Adipocyte (in vitro differentiated cells): ENCODE measurements at regions not wholly inside any gene's neighbourhood (a gene's known extent, or its start where the extent isn't known, plus 50 kb on each side); places are given as distances from the start of the nearest gene placed in this dataset.
A peak's percentile ranks its signal among the peaks of the same experiment; 100 is the strongest.

ENCODE experiments used
- DNase-seq: peaks from one replicate; pipeline ENCODE4 v3.0.0-alpha.2; 2015; ENCODE audit warnings: low read depth
- H3K27me3 ChIP-seq: replicated peaks from 2 replicates; pipeline ENCODE4 v1.7.0; 2013; ENCODE audit warnings: mild to moderate bottlenecking, low read length, moderate library complexity; ENCODE audit not compliant: control insufficient read depth, insufficient read depth
- H3K36me3 ChIP-seq: 2 replicates; pipeline ENCODE4 v1.7.0; 2013; ENCODE audit warnings: low read length, mild to moderate bottlenecking, moderate library complexity; ENCODE audit not compliant: control insufficient read depth, insufficient read depth, severe bottlenecking
- H3K4me1 ChIP-seq: 2 replicates; pipeline ENCODE4 v1.7.0; 2013; ENCODE audit warnings: mild to moderate bottlenecking, low read length, moderate library complexity; ENCODE audit not compliant: control insufficient read depth, insufficient read depth
- H3K4me3 ChIP-seq: 2 replicates; pipeline ENCODE4 v1.7.0; 2013; ENCODE audit warnings: mild to moderate bottlenecking, low read length, moderate library complexity
- H3K9ac ChIP-seq: 2 replicates; pipeline ENCODE4 v1.7.0; 2013; ENCODE audit warnings: mild to moderate bottlenecking, low read length, moderate library complexity
- H3K9me3 ChIP-seq: 2 replicates; pipeline ENCODE4 v1.7.0; 2013; ENCODE audit warnings: mild to moderate bottlenecking, low read length, moderate library complexity; ENCODE audit not compliant: control insufficient read depth

DNA sequence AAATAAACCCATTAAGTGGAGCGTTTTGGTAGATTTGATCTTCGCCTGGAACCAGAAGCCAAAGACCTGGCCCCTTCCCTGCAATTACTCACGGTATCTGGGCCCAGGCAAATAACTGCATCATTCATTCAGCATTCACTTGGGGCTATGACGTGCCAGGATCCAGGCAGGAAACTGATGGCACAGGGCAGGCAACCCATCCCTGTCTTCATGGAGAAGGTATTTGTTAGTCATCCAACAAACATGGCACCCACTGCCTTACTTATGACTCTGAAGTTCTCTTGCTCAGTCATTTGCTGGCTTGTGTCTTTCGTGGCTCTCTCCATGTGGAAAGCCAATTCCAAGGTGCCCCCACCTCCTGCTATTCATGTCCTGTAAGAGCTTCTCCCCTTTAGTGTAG is 232.4 kb downstream of the BMP7 start:
- no peak for DNase-seq
- H3K27me3 ChIP-seq = peaks cover 43% of the 10 kb centered on the region
- no peak overlapping the region for H3K9ac ChIP-seq
- H3K4me3 ChIP-seq = no peak overlapping the region
- H3K36me3 ChIP-seq = no peaks in the 10 kb centered on the region
- H3K9me3 ChIP-seq = peaks cover 15% of the 10 kb centered on the region
- no peaks in the 10 kb centered on the region for H3K4me1 ChIP-seq

DNA sequence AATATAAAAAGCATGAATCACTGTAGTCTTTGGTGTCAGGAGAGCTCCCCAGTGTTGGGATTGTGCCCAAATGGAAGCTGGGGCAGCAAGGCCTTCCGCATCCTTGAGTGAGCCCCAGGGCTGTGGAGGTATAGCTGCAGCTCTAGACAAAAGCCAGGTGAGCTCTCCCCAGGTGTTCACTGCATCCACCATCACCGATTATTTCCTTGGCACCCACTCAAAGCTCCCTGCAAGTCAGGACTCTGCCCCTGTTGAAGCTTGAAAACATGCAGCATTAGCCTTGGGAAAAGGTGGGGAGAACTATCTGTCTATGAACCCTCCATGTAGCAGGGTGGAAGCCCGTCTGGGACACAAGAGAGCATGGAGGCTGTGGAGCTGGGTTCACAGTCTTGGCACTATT is 228.8 kb downstream of the BMP7 start:
- no peaks in the 10 kb centered on the region for H3K36me3 ChIP-seq
- no peak overlapping the region for H3K9ac ChIP-seq
- H3K27me3 ChIP-seq = peaks cover 36% of the 10 kb centered on the region
- no peak for DNase-seq
- H3K9me3 ChIP-seq = peaks cover 15% of the 10 kb centered on the region
- H3K4me1 ChIP-seq = peaks cover 4% of the 10 kb centered on the region
- H3K4me3 ChIP-seq = no peak overlapping the region

DNA sequence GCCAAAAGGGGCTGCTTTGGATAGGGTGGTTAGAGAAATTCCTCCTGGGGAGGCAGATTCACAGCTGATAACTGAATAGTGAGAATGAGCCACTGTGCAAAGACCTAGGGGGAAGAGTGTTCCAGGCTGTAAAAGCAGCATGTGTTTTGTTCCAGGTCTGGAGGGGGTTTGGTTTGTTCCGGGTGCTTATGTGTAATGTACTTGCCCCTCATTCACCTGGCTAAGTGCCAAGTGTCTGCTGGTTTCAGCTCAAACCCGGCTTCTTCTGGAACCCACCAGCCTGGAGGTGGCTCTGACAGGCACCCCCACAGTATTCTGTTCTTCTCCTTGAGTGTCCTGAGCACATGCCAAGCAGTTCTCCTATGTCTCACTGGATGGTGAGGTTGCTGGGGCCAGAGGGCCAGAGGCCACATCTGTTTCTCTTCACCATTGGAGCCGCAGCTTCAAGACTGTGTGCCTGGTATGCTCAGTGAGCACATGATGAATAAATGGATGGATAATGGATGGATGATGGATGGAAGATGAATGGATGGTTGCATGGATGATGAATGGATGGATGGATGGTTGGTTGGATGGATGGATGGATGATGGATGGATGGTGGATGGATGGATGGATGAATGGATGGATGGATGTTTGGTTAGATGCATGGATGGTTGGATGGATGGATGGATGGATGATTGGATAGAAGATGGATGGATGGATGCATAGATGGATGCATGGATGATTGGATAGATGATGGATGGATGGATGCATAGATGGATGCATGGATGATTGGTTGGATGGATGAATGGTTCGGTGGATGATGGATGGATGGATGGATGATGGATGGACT is 227.6 kb downstream of the BMP7 start:
- H3K27me3 ChIP-seq = peaks cover 36% of the 10 kb centered on the region
- H3K4me1 ChIP-seq = peaks cover 4% of the 10 kb centered on the region
- H3K9me3 ChIP-seq = peaks cover 15% of the 10 kb centered on the region
- H3K9ac ChIP-seq = no peak overlapping the region
- no peak overlapping the region for H3K4me3 ChIP-seq
- no peaks in the 10 kb centered on the region for H3K36me3 ChIP-seq
- no peak for DNase-seq

DNA sequence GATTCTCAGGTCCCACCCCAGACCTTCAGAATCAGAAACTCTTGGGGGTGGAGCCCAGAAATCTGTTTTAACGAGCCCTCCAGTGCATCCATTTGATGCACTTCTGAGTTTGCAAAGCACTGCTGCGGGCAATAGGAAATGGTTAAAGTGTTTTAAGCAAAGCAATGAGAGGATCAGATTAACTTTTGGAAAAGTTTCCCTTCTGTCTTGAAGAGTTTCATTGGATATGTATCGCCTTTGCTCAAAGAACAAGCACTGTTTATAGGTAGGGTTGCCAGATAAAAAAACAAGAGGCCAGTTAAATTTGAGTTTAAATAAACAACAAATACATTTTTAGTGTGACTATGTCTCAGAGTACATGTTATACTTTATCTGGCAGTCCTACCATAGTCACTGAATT is 226.0 kb downstream of the BMP7 start:
- DNase-seq = no peak
- Histone ChIP-seq H3K27me3 (peaks cover 35% of the 10 kb centered on the region), H3K36me3 (no peaks in the 10 kb centered on the region), H3K4me1 (peaks cover 4% of the 10 kb centered on the region), H3K4me3 (no peak overlapping the region), H3K9ac (no peak overlapping the region), H3K9me3 (no peaks in the 10 kb centered on the region)

DNA sequence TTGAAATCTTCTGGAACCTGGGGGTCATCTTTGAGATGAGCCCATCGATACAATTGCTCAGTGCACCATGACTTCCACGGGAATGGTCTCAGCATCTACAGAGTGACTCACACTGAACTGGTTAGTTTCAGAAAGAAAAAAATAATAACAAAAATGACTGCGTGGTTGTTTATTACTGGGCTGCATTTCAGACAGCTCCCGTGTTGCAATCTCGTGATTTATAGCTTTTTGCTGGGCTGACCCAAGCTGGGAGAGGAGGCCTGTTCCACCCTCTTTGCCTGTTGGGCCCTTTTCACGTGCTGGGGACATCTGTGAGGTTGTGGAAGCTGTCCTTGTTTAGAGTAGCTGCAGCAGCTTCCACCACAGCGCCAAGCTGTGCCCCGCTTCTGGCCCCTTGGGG is 225.5 kb downstream of the BMP7 start:
- peaks cover 4% of the 10 kb centered on the region for H3K4me1 ChIP-seq
- DNase-seq = peak; percentile 57
- H3K9me3 ChIP-seq = no peaks in the 10 kb centered on the region
- H3K36me3 ChIP-seq = no peaks in the 10 kb centered on the region
- H3K9ac ChIP-seq = no peak overlapping the region
- no peak overlapping the region for H3K4me3 ChIP-seq
- H3K27me3 ChIP-seq = peaks cover 32% of the 10 kb centered on the region

DNA sequence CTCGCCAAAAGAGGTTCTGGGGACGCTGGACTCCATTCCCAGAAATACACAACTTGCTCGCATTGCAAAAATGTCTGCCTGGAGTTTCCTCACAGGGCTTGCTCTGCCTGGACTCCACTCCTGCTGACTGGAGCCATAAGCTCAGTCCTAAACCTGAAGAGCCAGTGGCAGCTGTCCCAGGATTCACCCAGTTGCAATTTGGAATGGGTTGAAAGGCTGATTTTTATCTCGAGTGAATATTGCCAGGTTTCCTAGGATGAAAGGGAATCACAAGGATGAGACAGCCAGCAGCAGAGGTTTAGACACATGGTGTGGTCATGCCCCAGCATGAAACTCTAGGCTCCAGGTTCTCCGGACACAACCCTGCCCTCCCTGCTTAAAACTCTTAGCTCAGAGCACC is 223.3 kb downstream of the BMP7 start:
- H3K9ac ChIP-seq = no peak overlapping the region
- peaks cover 9% of the 10 kb centered on the region for H3K4me1 ChIP-seq
- no peak for DNase-seq
- no peaks in the 10 kb centered on the region for H3K9me3 ChIP-seq
- H3K4me3 ChIP-seq = no peak overlapping the region
- peaks cover 41% of the 10 kb centered on the region for H3K27me3 ChIP-seq
- H3K36me3 ChIP-seq = no peaks in the 10 kb centered on the region

DNA sequence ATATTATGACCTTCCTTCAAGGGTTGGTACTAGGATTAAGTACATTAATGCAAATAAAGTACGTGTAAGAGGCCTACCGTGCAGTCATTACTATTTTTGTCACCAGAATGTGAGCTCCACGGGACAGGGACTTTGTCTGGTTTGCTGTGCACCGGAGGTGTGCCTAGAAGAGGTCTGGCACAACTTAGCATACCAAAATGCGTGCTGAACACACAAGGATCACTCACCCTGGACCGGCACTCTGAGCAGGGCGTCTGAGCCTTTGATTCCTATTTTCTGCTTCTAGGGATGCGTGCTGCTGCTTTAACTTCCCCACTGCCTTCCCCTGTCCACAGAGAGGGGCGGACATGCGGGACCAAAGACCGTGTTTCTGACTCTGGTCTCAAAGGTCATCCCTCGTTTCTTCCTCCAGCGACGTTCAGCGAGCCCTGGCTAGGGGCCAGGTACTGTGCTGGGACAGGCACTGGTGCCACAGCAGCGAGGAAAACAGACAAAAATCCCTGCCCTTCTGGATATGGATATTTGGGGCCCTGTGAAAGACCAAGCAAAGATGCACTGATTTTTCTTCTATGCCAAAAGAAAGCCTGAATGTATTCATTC is 222.7 kb downstream of the BMP7 start:
- DNase-seq = no peak
- Histone ChIP-seq H3K9ac (no peak overlapping the region), H3K4me3 (no peak overlapping the region), H3K36me3 (no peaks in the 10 kb centered on the region), H3K4me1 (peaks cover 9% of the 10 kb centered on the region), H3K27me3 (peaks cover 41% of the 10 kb centered on the region), H3K9me3 (no peaks in the 10 kb centered on the region)

DNA sequence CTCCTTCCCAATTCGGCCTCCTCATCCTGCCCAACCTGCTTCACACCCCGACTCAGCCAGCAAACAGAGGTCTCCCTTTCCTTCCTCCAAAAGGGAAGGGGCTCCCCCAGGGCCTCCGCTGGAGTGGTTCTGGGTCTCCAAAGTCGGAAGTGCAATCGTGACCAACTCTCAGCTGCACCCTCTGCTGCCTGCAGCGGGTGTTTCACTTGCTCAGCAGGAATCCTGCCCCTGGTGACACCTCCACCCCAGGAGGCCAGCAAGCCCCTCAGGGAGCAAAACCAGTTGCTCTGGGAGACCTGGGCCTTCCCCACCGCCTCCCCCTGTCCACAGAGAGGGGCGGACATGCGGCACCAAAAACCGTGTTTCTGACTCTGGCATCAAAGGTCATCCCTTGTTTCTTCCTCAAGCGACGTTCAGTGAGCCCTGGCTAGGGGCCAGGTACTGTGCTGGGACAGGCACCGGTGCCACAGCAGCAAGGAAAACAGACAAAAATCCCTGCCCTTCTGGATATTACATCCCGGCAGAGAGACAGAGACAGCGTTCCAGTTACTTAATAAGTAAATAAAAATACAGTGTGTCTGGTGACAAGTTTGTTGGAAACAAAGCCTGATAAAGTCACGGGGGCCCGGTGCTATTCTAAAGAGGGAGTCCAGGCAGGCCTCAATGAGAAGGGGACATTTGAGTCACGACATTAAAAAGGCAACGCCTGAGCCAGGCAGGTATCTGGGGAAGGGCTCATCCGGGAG is 219.0 kb downstream of the BMP7 start:
- Histone ChIP-seq H3K4me1 (peaks cover 6% of the 10 kb centered on the region), H3K9ac (no peak overlapping the region), H3K36me3 (no peaks in the 10 kb centered on the region), H3K4me3 (no peak overlapping the region), H3K9me3 (no peaks in the 10 kb centered on the region), H3K27me3 (peaks cover 34% of the 10 kb centered on the region)
- no peak for DNase-seq

DNA sequence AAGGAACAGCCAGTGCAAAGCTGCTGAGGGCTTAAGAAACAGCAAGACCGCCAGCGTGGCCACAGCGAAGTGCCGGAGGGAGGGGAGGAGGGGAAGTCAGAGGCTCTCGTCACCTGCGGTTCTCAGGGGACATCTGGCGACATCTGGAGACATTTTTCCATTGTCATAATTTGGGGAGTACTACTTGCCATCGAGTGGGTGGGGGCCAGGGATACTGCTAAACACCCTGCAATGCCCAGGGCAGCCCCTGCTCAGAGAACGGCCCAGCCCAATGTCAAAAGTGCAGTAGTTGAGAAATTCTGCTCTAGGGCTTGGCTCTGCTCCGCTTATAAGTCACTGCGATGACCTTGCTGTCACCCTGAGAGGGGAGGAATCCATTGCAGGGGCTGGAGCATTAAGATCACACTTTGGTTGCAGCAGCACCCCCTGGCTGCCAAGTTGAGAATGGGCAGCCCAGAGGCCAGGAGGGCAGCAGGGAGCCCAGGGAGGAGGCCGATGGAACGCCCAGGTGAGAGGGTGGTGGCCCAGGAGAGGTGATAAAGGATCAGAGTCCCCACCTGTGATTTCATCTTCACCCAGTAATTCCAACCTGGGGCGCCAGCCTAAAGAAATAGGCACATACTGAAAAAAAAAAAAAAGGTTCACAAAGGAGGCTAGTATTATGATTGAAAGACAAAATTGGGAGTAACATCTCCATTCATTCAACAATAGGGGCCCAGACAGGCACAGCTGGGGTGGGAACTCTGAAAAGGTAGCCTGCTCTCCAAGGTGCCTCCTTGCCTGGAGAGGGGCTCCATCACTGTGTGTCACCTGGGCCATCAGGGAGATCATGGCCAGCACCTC is 218.2 kb downstream of the BMP7 start:
- no peak overlapping the region for H3K4me3 ChIP-seq
- H3K36me3 ChIP-seq = no peaks in the 10 kb centered on the region
- DNase-seq = peak; percentile 57

DNA sequence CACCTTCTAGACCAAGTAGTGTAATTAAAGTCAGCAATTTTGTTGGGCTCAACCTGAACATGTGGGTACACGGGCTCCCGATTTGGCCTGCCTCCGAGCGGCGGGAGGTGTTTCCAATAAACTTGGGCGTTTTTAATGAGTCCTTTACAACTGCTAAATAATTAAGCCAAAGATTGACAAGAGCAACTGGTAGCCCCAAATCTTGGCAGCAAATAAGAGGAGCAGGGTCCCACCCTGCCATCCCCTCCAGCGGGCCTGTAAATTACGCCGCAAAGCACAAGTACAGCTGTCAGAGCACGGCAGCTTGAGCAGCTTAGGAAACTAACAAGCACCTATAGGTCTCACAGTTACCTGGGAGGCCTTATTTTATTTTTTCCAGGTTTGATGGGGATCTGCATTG is 217.1 kb downstream of the BMP7 start:
- H3K36me3 ChIP-seq = no peaks in the 10 kb centered on the region
- peaks cover 6% of the 10 kb centered on the region for H3K4me1 ChIP-seq

More for the DNA sequence above, 218.2 kb downstream of the BMP7 start:
- peaks cover 6% of the 10 kb centered on the region for H3K4me1 ChIP-seq
- H3K27me3 ChIP-seq = peaks cover 28% of the 10 kb centered on the region
- no peak overlapping the region for H3K9ac ChIP-seq
- H3K9me3 ChIP-seq = peaks cover 4% of the 10 kb centered on the region

DNA sequence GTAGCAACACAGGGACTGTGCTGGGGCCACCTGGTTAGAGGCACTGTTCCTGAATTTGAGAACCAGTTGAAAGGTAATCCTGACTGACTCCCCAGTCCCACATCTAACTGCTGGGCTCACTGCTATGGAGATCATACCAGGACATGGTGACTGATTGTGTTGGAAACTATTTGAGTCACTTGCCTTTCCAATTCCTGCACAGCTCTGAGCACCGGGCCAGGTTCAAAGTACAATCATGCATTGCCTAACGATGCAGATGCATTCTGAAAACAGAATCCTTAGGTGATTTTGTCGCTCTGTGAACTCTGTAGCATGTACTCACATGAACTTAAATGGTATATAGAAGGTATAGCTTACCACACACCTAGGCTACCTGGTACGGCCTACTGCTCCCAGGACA is 215.3 kb downstream of the BMP7 start:
- no peak overlapping the region for H3K4me3 ChIP-seq
- peaks cover 6% of the 10 kb centered on the region for H3K4me1 ChIP-seq
- peaks cover 23% of the 10 kb centered on the region for H3K27me3 ChIP-seq
- H3K9me3 ChIP-seq = peaks cover 5% of the 10 kb centered on the region
- H3K9ac ChIP-seq = no peak overlapping the region
- DNase-seq = no peak
- H3K36me3 ChIP-seq = no peaks in the 10 kb centered on the region

More for the DNA sequence above, 217.1 kb downstream of the BMP7 start:
- no peak overlapping the region for H3K4me3 ChIP-seq
- no peak overlapping the region for H3K9ac ChIP-seq
- H3K27me3 ChIP-seq = peaks cover 21% of the 10 kb centered on the region
- H3K9me3 ChIP-seq = peaks cover 5% of the 10 kb centered on the region
- no peak for DNase-seq
